Midbrain (tissue), 1 donor: ENCODE measurements at regions not wholly inside any gene's neighbourhood (a gene's known extent, or its start where the extent isn't known, plus 50 kb on each side); places are given as distances from the start of the nearest gene placed in this dataset.
"Not testable (repeated sequence)": the region's sequence is repeated elsewhere in the genome, so short reads cannot be mapped to it uniquely, and the experiment has no call there.

Experiments used
- DNase-seq: peaks from one replicate; lab custom pipeline; 2025; lab: John Stamatoyannopoulos, UW

GRCh38 chr2:118791483-118791882 is 56.0 kb downstream of the EN1 start:
- DNase-seq = no peak

- no peak for DNase-seq
These were observed 60.7 kb downstream of the EN1 start for GRCh38 chr2:118786746-118787145.

- DNase-seq = no peak
These were observed 62.6 kb downstream of the EN1 start for GRCh38 chr2:118784860-118785259.

GRCh38 chr2:118779362-118779761 is 68.1 kb downstream of the EN1 start:
- DNase-seq = no peak

- peak; percentile 16 for DNase-seq
These were observed 72.9 kb downstream of the EN1 start for GRCh38 chr2:118774458-118775133.

GRCh38 chr2:118773826-118774225 is 73.6 kb downstream of the EN1 start:
- DNase-seq = no peak

GRCh38 chr2:118772487-118773200 is 74.8 kb downstream of the EN1 start:
- no peak for DNase-seq

- DNase-seq = no peak
These were observed 77.6 kb downstream of the EN1 start for GRCh38 chr2:118769707-118770400.

GRCh38 chr2:118766871-118767270 is 80.6 kb downstream of the EN1 start:
- no peak for DNase-seq

- no peak for DNase-seq
These were observed 82.6 kb downstream of the EN1 start for GRCh38 chr2:118764855-118765254.

- no peak for DNase-seq
These were observed 83.7 kb downstream of the EN1 start for GRCh38 chr2:118763797-118764196.

GRCh38 chr2:118762290-118762689 is 85.2 kb downstream of the EN1 start:
- DNase-seq = no peak

- DNase-seq = no peak
These were observed 85.7 kb downstream of the EN1 start for GRCh38 chr2:118761771-118762170.

- DNase-seq = peak; percentile 11
These were observed 91.5 kb downstream of the EN1 start for GRCh38 chr2:118755901-118756300.

GRCh38 chr2:118755384-118755783 is 92.1 kb downstream of the EN1 start:
- no peak for DNase-seq

- no peak for DNase-seq
These were observed 94.6 kb downstream of the EN1 start for GRCh38 chr2:118752762-118753429.

- no peak for DNase-seq
These were observed 96.4 kb downstream of the EN1 start for GRCh38 chr2:118750959-118751565.

- no peak for DNase-seq
These were observed 99.1 kb downstream of the EN1 start for GRCh38 chr2:118748245-118748885.

- DNase-seq = no peak
These were observed 99.8 kb downstream of the EN1 start for GRCh38 chr2:118747637-118748036.

GRCh38 chr2:118747066-118747465 is 100.4 kb downstream of the EN1 start:
- no peak for DNase-seq

GRCh38 chr2:118744682-118745181 is 102.7 kb downstream of the EN1 start:
- not testable (repeated sequence) for DNase-seq
